GM12878 (cell line): ENCODE measurements at regions not wholly inside any gene's neighbourhood (a gene's known extent, or its start where the extent isn't known, plus 50 kb on each side); places are given as distances from the start of the nearest gene placed in this dataset.

Experiments
- ATAC-seq: fragments of 200-7000 bp; cut with Tn5 transposase; 3 replicates; pipeline ENCODE4 v1.9.1; 2020; ENCODE audit warnings: mild to moderate bottlenecking, moderate library complexity
- BruUV-seq: library from RNA; stranded (reverse); fragments of 400-500 nt; replicated peaks from 2 replicates; lab custom pipeline; 2021; lab: Mats Ljungman, UMichigan
- CTCF ChIA-PET: fragments of 300-600 bp; sonication (Branson Sonifier 250); formaldehyde crosslinking; extraction: SDS; loops from one replicate; lab custom pipeline; 2021; ENCODE audit warnings: inconsistent platforms; lab: Yijun Ruan, JAX
- POLR2A ChIA-PET: fragments of 350-600 bp; formaldehyde crosslinking; extraction: SDS; loops from one replicate; lab custom pipeline; 2021; ENCODE audit warnings: inconsistent platforms; lab: Charles Lee
- RAD21 ChIA-PET: fragments of 300-600 bp; sonication (Branson Sonifier 250); formaldehyde crosslinking; loops from one replicate; lab custom pipeline; 2023; ENCODE audit warnings: antibody characterized with exemption; ENCODE audit not compliant: unreplicated experiment; lab: Charles Lee
- SMC1A ChIA-PET: fragments of 300-600 bp; sonication (Branson Sonifier 250); formaldehyde crosslinking; loops from one replicate; lab custom pipeline; 2023; ENCODE audit not compliant: unreplicated experiment, uncharacterized antibody; lab: Charles Lee
- DNase-seq: peaks from one replicate; pipeline ENCODE4 v3.0.0-alpha.2; 2011; ENCODE audit warnings: low read depth, low spot score
- FAIRE-seq: peaks from 3 replicates; lab custom pipeline; 2011; peaks lifted over from hg19 to GRCh38; lab: Jason Lieb, UNC
- H2AFZ ChIP-seq: 2 replicates; pipeline ENCODE4 v1.6.0; 2011; ENCODE audit warnings: low read depth, low read length, control low read depth; ENCODE audit not compliant: control insufficient read depth
- H3K27ac ChIP-seq: 2 replicates; pipeline ENCODE4 v1.5.1; 2011; ENCODE audit warnings: control low read depth; ENCODE audit not compliant: control insufficient read depth, insufficient read depth
- H3K27me3 ChIP-seq, 2 experiments: replicated peaks in 1 of 2; 2 replicates each; pipeline versions ENCODE4 v1.6.0 to v1.6.1; 2011; ENCODE audit warnings: low read length in 1 of 2; ENCODE audit not compliant: control insufficient read depth in 2 of 2, insufficient read depth in 2 of 2
- H3K36me3 ChIP-seq, 2 experiments: 2 replicates each; pipeline ENCODE4 v1.5.1; 2011; ENCODE audit warnings: low read length in 1 of 2; ENCODE audit not compliant: control insufficient read depth in 2 of 2, insufficient read depth in 2 of 2
- H3K4me1 ChIP-seq: 2 replicates; pipeline ENCODE4 v1.6.1; 2011; ENCODE audit warnings: mild to moderate bottlenecking, low read length, moderate library complexity, mixed read lengths; ENCODE audit not compliant: control insufficient read depth, insufficient read depth
- H3K4me2 ChIP-seq: 2 replicates; pipeline ENCODE4 v1.6.0; 2011; ENCODE audit warnings: control low read depth; ENCODE audit not compliant: control insufficient read depth, insufficient read depth
- H3K4me3 ChIP-seq: fragments of 200-600 bp; sonication (generic); 2 replicates; pipeline ENCODE4 v1.5.1; 2016
- H3K79me2 ChIP-seq: 2 replicates; pipeline ENCODE4 v1.6.0; 2011; ENCODE audit warnings: low read length; ENCODE audit not compliant: control insufficient read depth, insufficient read depth
- H3K9ac ChIP-seq: 2 replicates; pipeline ENCODE4 v1.8.0; 2011; ENCODE audit warnings: low read length, control low read depth, mixed read lengths; ENCODE audit not compliant: control insufficient read depth, insufficient read depth
- H3K9me3 ChIP-seq: replicated peaks from 3 replicates; pipeline ENCODE4 v1.5.1; 2011; ENCODE audit warnings: mild to moderate bottlenecking, low read length; ENCODE audit not compliant: control insufficient read depth, insufficient read depth
- H4K20me1 ChIP-seq: 2 replicates; pipeline ENCODE4 v1.6.0; 2011; ENCODE audit not compliant: control insufficient read depth, insufficient read depth
- BACH1 ChIP-seq: fragments of 450-650 bp; IDR thresholded peaks from 2 replicates; pipeline ENCODE4 v1.6.1; 2017; ENCODE audit warnings: mild to moderate bottlenecking, borderline replicate concordance
- FOS ChIP-seq: IDR thresholded peaks from 3 replicates; pipeline ENCODE4 v1.6.1; 2011; ENCODE audit warnings: borderline replicate concordance; ENCODE audit not compliant: insufficient read length; ENCODE audit errors: extremely low read depth
- FOXM1 ChIP-seq: IDR thresholded peaks from 2 replicates; pipeline ENCODE4 v1.6.1; 2012; ENCODE audit warnings: low read depth, mild to moderate bottlenecking, inconsistent platforms, low read length, moderate library complexity
- MYC ChIP-seq: IDR thresholded peaks from 2 replicates; pipeline ENCODE4 v1.6.1; 2011; ENCODE audit warnings: mild to moderate bottlenecking, low read length, moderate library complexity, inconsistent platforms; ENCODE audit not compliant: insufficient read depth, insufficient replicate concordance, insufficient read length, severe bottlenecking
- NBN ChIP-seq: fragments of 450-650 bp; IDR thresholded peaks from 2 replicates; pipeline ENCODE4 v1.6.1; 2016
- SMC3 ChIP-seq: IDR thresholded peaks from 2 replicates; pipeline ENCODE4 v1.6.1; 2011; ENCODE audit warnings: low read length, improper control_type of control experiment, borderline replicate concordance
- ZSCAN29 ChIP-seq: fragments of 450-650 bp; IDR thresholded peaks from 2 replicates; pipeline ENCODE4 v1.6.1; 2017; ENCODE audit warnings: mild to moderate bottlenecking, moderate library complexity
- WGBS: methylation state at CpG from one replicate; pipeline ENCODE4 v1.1.6; 2016; ENCODE audit warnings: low lambda C conversion rate; ENCODE audit not compliant: insufficient replicate concordance, insufficient coverage; ENCODE audit errors: missing lambda C conversion rate; 5-methylcytosine and 5-hydroxymethylcytosine counted together
- in situ Hi-C: fragments of 300-500 bp; cut with MboI; formaldehyde crosslinking; loops from 9 replicates; pipeline ENCODE4 v1.14.3; 2018; ENCODE audit warnings: mixed read lengths
- intact Hi-C: fragments of 100-400 bp; cut with micrococcal nuclease; formaldehyde crosslinking; loops from one replicate; pipeline ENCODE4 v1.14.2; 2022; ENCODE audit not compliant: unreplicated experiment

DNA sequence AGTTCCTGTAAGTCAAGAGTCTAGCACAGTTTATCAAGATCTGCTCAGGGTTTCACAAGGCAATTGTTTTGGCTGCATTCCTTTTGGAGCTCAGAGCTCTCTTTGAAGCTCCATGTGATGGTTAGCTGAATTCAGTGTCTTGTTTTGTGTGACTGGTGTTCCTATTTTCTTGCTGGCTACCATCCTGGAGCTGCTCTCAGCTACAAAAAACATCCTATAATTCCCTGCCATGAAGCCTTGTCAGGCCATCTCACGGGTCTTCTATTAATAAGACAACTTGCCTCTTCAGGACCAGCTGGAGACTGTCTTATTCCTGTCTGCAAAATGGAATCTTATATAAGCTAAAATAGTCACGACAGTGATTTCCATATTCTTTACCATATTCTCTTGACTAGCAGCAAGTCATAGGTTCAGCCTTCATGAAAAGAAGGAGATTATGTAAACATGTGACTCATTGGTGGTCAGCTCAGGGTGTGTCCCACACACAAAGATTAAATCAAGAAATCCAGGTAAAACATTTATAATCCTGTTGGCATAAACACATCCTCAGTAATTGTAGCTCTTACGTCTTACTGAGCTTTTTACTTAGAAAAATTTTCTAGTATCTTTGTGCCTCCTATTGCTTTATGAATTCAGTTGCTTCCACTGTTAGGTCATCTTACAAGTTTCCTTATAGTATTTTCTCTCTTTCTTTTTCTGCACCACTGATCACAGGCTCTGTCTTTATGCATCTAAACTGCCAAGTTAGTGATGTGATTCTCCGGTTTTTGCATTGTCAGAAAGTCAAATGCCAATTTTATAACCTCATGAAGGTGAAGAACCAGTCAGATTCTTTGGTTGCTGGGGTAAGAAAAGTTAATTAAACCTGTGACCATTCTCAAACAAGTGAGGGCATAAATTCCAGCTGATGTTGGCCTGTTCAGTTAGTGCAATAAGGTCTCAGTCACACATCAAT is 378.5 kb upstream of the MGAT4C start:
- TF ChIP-seq FOXM1 (no peak), BACH1 (no peak), MYC (no peak)
- TF ChIP-seq, all 136 proteins: peak for 0
- H3K4me3 ChIP-seq = no peak overlapping the region
- no peaks in the 10 kb centered on the region for H3K36me3 ChIP-seq
- H3K79me2 ChIP-seq = no peaks in the 10 kb centered on the region
- intact Hi-C loops = no loop called here
- no peak overlapping the region for H3K9ac ChIP-seq
- WGBS = 20% methylated on average over 4 of the region's 4 CpGs
- POLR2A ChIA-PET = no interaction called here
- in situ Hi-C loops = no loop called here
- no peak overlapping the region for H3K4me2 ChIP-seq
- no peaks in the 10 kb centered on the region for H4K20me1 ChIP-seq
- no peak overlapping the region for H2AFZ ChIP-seq
- no peak overlapping the region for H3K27ac ChIP-seq
- CTCF ChIA-PET = interaction anchor here (1.1 kb wide), 1 partner anchor 29 kb away, joined by 4 read pairs; no protein-coding TSS in a partner anchor
- no peaks in the 10 kb centered on the region for H3K4me1 ChIP-seq
- SMC1A ChIA-PET = interaction anchor here (1.1 kb wide), 1 partner anchor 15 kb away, joined by 3 read pairs; no protein-coding TSS in a partner anchor
- FAIRE-seq (no peak), ATAC-seq (no peak), DNase-seq (no peak)
- RAD21 ChIA-PET = no interaction called here
- no TSS peak for BruUV-seq
- no peaks in the 10 kb centered on the region for H3K27me3 ChIP-seq
- H3K9me3 ChIP-seq = no peaks in the 10 kb centered on the region

GRCh38 chr12:86627001-86627400 is 370.8 kb upstream of the MGAT4C start:
- WGBS = 0% methylated on average over 3 of the region's 3 CpGs
- H3K9ac ChIP-seq = no peak overlapping the region
- RAD21 ChIA-PET = no interaction called here
- H3K27ac ChIP-seq = no peak overlapping the region
- DNase-seq = no peak
- CTCF ChIA-PET = no interaction called here
- TF ChIP-seq ZSCAN29 = no peak
- no peak for TF ChIP-seq FOS
- TF ChIP-seq NBN = no peak
- TF ChIP-seq SMC3 = no peak
- TF ChIP-seq, all 136 proteins: peak for 0
- no peak for FAIRE-seq
- BruUV-seq = no TSS peak
- no peak for ATAC-seq
- Histone ChIP-seq H3K79me2 (no peaks in the 10 kb centered on the region), H3K4me1 (no peaks in the 10 kb centered on the region), H2AFZ (no peak overlapping the region), H3K9me3 (no peaks in the 10 kb centered on the region), H3K4me2 (no peak overlapping the region), H3K36me3 (no peaks in the 10 kb centered on the region), H3K27me3 (no peaks in the 10 kb centered on the region), H3K4me3 (no peak overlapping the region), H4K20me1 (no peaks in the 10 kb centered on the region)
- SMC1A ChIA-PET = no interaction called here
- POLR2A ChIA-PET = no interaction called here
- in situ Hi-C loops = no loop called here
- intact Hi-C loops = no loop called here
